Neural progenitor cell (in vitro differentiated cells): ENCODE measurements at regions not wholly inside any gene's neighbourhood (a gene's known extent, or its start where the extent isn't known, plus 50 kb on each side); places are given as distances from the start of the nearest gene placed in this dataset.

Experiments used
- DNase-seq: peaks from one replicate; pipeline ENCODE4 v3.0.0-alpha.2; 2016; ENCODE audit warnings: low spot score
- H2AFZ ChIP-seq: fragments of 200-600 bp; sonication (generic); replicated peaks from 2 replicates; pipeline ENCODE4 v1.6.1; 2016; ENCODE audit warnings: antibody characterized with exemption
- H3F3A ChIP-seq: fragments of 200-600 bp; sonication (generic); 2 replicates; pipeline ENCODE4 v1.6.1; 2016; ENCODE audit warnings: antibody characterized with exemption, low read depth
- H3K27ac ChIP-seq: fragments of 200-600 bp; sonication (generic); 2 replicates; pipeline ENCODE4 v1.5.1; 2016; ENCODE audit warnings: mild to moderate bottlenecking
- H3K27me3 ChIP-seq: fragments of 200-600 bp; sonication (generic); 2 replicates; pipeline ENCODE4 v1.6.1; 2016; ENCODE audit warnings: mild to moderate bottlenecking, moderate library complexity
- H3K36me3 ChIP-seq: fragments of 200-600 bp; sonication (generic); 2 replicates; pipeline ENCODE4 v1.5.1; 2016
- H3K4me1 ChIP-seq: fragments of 200-600 bp; sonication (generic); 2 replicates; pipeline ENCODE4 v1.6.1; 2016; ENCODE audit warnings: mixed run types
- H3K4me2 ChIP-seq: fragments of 200-600 bp; sonication (generic); 2 replicates; pipeline ENCODE4 v1.6.1; 2016
- H3K4me3 ChIP-seq: fragments of 200-600 bp; sonication (generic); 2 replicates; pipeline ENCODE4 v1.5.1; 2016
- H3K79me2 ChIP-seq: fragments of 200-600 bp; sonication (generic); 2 replicates; pipeline ENCODE4 v1.6.1; 2016; ENCODE audit warnings: low read depth
- H3K9ac ChIP-seq: fragments of 200-600 bp; sonication (generic); 2 replicates; pipeline ENCODE4 v1.6.1; 2016
- H3K9me3 ChIP-seq: fragments of 200-600 bp; sonication (generic); 2 replicates; pipeline ENCODE4 v1.5.1; 2016; ENCODE audit warnings: low read depth
- H4K20me1 ChIP-seq: fragments of 200-600 bp; sonication (generic); 2 replicates; pipeline ENCODE4 v1.6.1; 2016; ENCODE audit warnings: low read depth
- H3K27ac Mint-ChIP-seq: 3 replicates; pipeline ENCODE4 v1.8.0; 2021; ENCODE audit warnings: mixed read lengths
- H3K27me3 Mint-ChIP-seq: 2 replicates; pipeline ENCODE4 v1.8.0; 2022; ENCODE audit warnings: low read depth, mild to moderate bottlenecking, inconsistent platforms, moderate library complexity, mixed read lengths; ENCODE audit not compliant: insufficient read depth
- H3K36me3 Mint-ChIP-seq: 3 replicates; pipeline ENCODE4 v1.8.0; 2021; ENCODE audit warnings: mixed read lengths
- H3K4me1 Mint-ChIP-seq: 3 replicates; pipeline ENCODE4 v1.8.0; 2021; ENCODE audit warnings: mixed read lengths
- H3K4me3 Mint-ChIP-seq: 3 replicates; pipeline ENCODE4 v1.8.0; 2021; ENCODE audit warnings: mild to moderate bottlenecking, moderate library complexity, mixed read lengths
- H3K9me3 Mint-ChIP-seq: 3 replicates; pipeline ENCODE4 v1.8.0; 2020; ENCODE audit warnings: mixed read lengths
- EZH2 ChIP-seq: fragments of 200-600 bp; sonication (generic); IDR thresholded peaks from 2 replicates; pipeline ENCODE4 v1.6.1; 2017; ENCODE audit warnings: antibody characterized with exemption, mild to moderate bottlenecking, moderate library complexity
- EZH2phosphoT487 ChIP-seq: fragments of 200-600 bp; sonication (generic); IDR thresholded peaks from 2 replicates; pipeline ENCODE4 v1.6.1; 2017; ENCODE audit warnings: antibody characterized with exemption
- TF ChIP-seq, protein P1 (sequence below): fragments of 200-600 bp; sonication (generic); IDR thresholded peaks from 2 replicates; pipeline ENCODE4 v1.5.1; 2017; ENCODE audit warnings: antibody characterized with exemption, mild to moderate bottlenecking

- Histone ChIP-seq H3K36me3 (no peaks in the 10 kb centered on the region), H3K4me3 (no peak overlapping the region), H3K4me2 (no peak overlapping the region), H2AFZ (no peak overlapping the region), H4K20me1 (no peaks in the 10 kb centered on the region), H3K27me3 (no peaks in the 10 kb centered on the region), H3K4me1 (peaks cover 10% of the 10 kb centered on the region), H3F3A (no peaks in the 10 kb centered on the region), H3K9ac (no peak overlapping the region), H3K9me3 (no peaks in the 10 kb centered on the region), H3K27ac (no peak overlapping the region), H3K79me2 (no peaks in the 10 kb centered on the region)
- H3K9me3 Mint-ChIP-seq: no peaks in the 10 kb centered on the region
- no peak overlapping the region for H3K4me3 Mint-ChIP-seq
- H3K27ac Mint-ChIP-seq: no peak overlapping the region
- H3K27me3 Mint-ChIP-seq: peaks cover 2% of the 10 kb centered on the region
- TF ChIP-seq, protein P1, sequence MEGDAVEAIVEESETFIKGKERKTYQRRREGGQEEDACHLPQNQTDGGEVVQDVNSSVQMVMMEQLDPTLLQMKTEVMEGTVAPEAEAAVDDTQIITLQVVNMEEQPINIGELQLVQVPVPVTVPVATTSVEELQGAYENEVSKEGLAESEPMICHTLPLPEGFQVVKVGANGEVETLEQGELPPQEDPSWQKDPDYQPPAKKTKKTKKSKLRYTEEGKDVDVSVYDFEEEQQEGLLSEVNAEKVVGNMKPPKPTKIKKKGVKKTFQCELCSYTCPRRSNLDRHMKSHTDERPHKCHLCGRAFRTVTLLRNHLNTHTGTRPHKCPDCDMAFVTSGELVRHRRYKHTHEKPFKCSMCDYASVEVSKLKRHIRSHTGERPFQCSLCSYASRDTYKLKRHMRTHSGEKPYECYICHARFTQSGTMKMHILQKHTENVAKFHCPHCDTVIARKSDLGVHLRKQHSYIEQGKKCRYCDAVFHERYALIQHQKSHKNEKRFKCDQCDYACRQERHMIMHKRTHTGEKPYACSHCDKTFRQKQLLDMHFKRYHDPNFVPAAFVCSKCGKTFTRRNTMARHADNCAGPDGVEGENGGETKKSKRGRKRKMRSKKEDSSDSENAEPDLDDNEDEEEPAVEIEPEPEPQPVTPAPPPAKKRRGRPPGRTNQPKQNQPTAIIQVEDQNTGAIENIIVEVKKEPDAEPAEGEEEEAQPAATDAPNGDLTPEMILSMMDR: no peak
- TF ChIP-seq EZH2: no peak
- TF ChIP-seq EZH2phosphoT487: no peak
- peaks cover 9% of the 10 kb centered on the region for H3K4me1 Mint-ChIP-seq
- DNase-seq: no peak
- no peaks in the 10 kb centered on the region for H3K36me3 Mint-ChIP-seq
These were observed 780.1 kb downstream of the TUSC7 start for GRCh38 chr3:117489663-117490079.

DNA sequence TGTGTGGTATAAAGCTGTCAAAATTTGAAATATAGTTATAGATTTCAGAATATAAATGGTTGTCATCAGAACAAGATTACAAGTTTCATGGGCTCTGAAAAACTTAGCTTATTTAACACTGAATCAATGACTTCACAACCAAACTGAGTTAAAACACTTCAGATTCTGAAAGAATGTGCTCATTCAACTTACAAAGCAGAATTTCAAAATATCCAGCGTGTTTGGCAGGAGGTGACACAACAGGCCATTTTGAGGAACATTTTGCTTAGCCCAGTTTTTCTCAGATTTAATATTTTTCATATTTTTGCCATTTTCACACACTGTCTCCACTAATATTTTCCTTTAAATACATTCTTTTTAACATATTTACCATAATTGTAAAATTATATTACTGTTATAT is 781.1 kb downstream of the TUSC7 start:
- H3K27ac ChIP-seq: no peak overlapping the region
- no peak overlapping the region for H3K4me2 ChIP-seq
- no peaks in the 10 kb centered on the region for H3K27me3 ChIP-seq
- no peak overlapping the region for H3K9ac ChIP-seq
- no peaks in the 10 kb centered on the region for H3F3A ChIP-seq
- H3K79me2 ChIP-seq: no peaks in the 10 kb centered on the region
- no peak overlapping the region for H3K4me3 Mint-ChIP-seq
- H3K36me3 ChIP-seq: no peaks in the 10 kb centered on the region
- no peaks in the 10 kb centered on the region for H3K9me3 Mint-ChIP-seq
- peaks cover 2% of the 10 kb centered on the region for H3K27me3 Mint-ChIP-seq
- peaks cover 10% of the 10 kb centered on the region for H3K4me1 ChIP-seq
- no peak for TF ChIP-seq EZH2
- TF ChIP-seq, protein P1: no peak
- no peak for TF ChIP-seq EZH2phosphoT487
- DNase-seq: no peak
- H4K20me1 ChIP-seq: no peaks in the 10 kb centered on the region
- H3K4me1 Mint-ChIP-seq: peaks cover 9% of the 10 kb centered on the region
- H3K9me3 ChIP-seq: no peaks in the 10 kb centered on the region
- H3K36me3 Mint-ChIP-seq: no peaks in the 10 kb centered on the region
- no peak overlapping the region for H3K27ac Mint-ChIP-seq
- H2AFZ ChIP-seq: no peak overlapping the region
- no peak overlapping the region for H3K4me3 ChIP-seq

DNA sequence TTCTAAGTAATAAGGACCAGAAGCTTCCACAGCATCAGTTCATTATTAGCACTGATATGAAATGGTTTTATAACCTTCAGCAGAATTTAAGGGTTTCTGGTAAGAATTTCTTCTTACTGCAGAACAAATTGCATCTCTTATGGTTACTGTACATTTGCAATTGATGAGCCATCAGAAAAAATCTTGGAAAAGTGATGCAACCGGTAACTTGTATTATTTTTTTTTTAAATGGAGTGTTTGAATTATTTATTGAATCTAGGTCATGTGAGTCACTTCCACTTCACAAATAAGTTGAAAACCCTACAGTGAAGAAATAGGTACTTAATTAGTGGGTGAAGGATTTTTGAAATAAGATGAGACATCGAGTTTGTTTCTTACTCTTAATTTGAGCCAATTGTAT is 786.0 kb downstream of the TUSC7 start:
- Histone ChIP-seq H3K4me2 (no peak overlapping the region), H3F3A (no peaks in the 10 kb centered on the region), H3K4me1 (no peaks in the 10 kb centered on the region), H3K79me2 (no peaks in the 10 kb centered on the region), H3K9me3 (no peaks in the 10 kb centered on the region), H3K27ac (no peak overlapping the region), H3K4me3 (no peak overlapping the region), H3K9ac (no peak overlapping the region), H3K27me3 (no peaks in the 10 kb centered on the region), H3K36me3 (no peaks in the 10 kb centered on the region), H4K20me1 (no peaks in the 10 kb centered on the region), H2AFZ (no peak overlapping the region)
- Mint-ChIP-seq H3K4me3 (no peak overlapping the region), H3K9me3 (no peaks in the 10 kb centered on the region), H3K27me3 (peaks cover 2% of the 10 kb centered on the region), H3K27ac (no peak overlapping the region), H3K36me3 (no peaks in the 10 kb centered on the region), H3K4me1 (no peaks in the 10 kb centered on the region)
- no peak for TF ChIP-seq EZH2phosphoT487
- DNase-seq: no peak

GRCh38 chr3:117499189-117499870 is 789.8 kb downstream of the TUSC7 start:
- Histone ChIP-seq H3K4me2 (no peak overlapping the region), H3F3A (no peaks in the 10 kb centered on the region), H3K4me3 (no peak overlapping the region), H3K36me3 (no peaks in the 10 kb centered on the region), H3K79me2 (no peaks in the 10 kb centered on the region), H4K20me1 (no peaks in the 10 kb centered on the region), H3K27me3 (no peaks in the 10 kb centered on the region), H2AFZ (no peak overlapping the region), H3K27ac (no peak overlapping the region), H3K9me3 (no peaks in the 10 kb centered on the region), H3K4me1 (no peaks in the 10 kb centered on the region), H3K9ac (no peak overlapping the region)
- no peak for TF ChIP-seq EZH2
- TF ChIP-seq, protein P1: no peak
- no peak for TF ChIP-seq EZH2phosphoT487
- Mint-ChIP-seq H3K27me3 (no peaks in the 10 kb centered on the region), H3K4me1 (no peaks in the 10 kb centered on the region), H3K9me3 (no peaks in the 10 kb centered on the region), H3K36me3 (no peaks in the 10 kb centered on the region), H3K27ac (no peak overlapping the region), H3K4me3 (no peak overlapping the region)
- DNase-seq: no peak
